Activated naive CD4-positive, alpha-beta T cell treated with anti-CD3 and anti-CD28 coated beads, Interleukin-2, amount 50 U/mL, for 72 hours (primary cell): ENCODE measurements at regions not wholly inside any gene's neighbourhood (a gene's known extent, or its start where the extent isn't known, plus 50 kb on each side); places are given as distances from the start of the nearest gene placed in this dataset.

Experiments used
- ATAC-seq, 2 donors: fragments of 150-1000 bp; cut with Tn5 transposase; 2 replicates each; pipeline ENCODE4 v1.10.0; 2021; ENCODE audit warnings: mild to moderate bottlenecking in 2 of 2, moderate library complexity in 2 of 2
- DNase-seq, 2 donors: peaks; one replicate each; pipeline ENCODE4 v3.0.0; 2021 to 2022; ENCODE audit warnings: low spot score in 2 of 2
- H3K27ac Mint-ChIP-seq, 2 donors: one replicate each; pipeline ENCODE4 v1.8.0; 2022; ENCODE audit warnings: mild to moderate bottlenecking in 2 of 2, mixed read lengths in 2 of 2
- H3K36me3 Mint-ChIP-seq, 2 donors: one replicate each; pipeline ENCODE4 v1.8.0; 2022; ENCODE audit warnings: mixed read lengths in 2 of 2
- H3K9me3 Mint-ChIP-seq, 2 donors: one replicate each; pipeline ENCODE4 v1.8.0; 2022; ENCODE audit warnings: mixed read lengths in 2 of 2

GRCh38 chr3:127431066-127431465, 143.2 kb upstream of the PRR20G start:
- Mint-ChIP-seq H3K27ac (no peak overlapping the region), H3K9me3 (no peaks in the 10 kb centered on the region), H3K36me3 (no peaks in the 10 kb centered on the region)
- DNase-seq (no peak), ATAC-seq (no peak)

GRCh38 chr3:127428344-127428997, 140.6 kb upstream of the PRR20G start:
- H3K36me3 Mint-ChIP-seq = no peaks in the 10 kb centered on the region
- DNase-seq (no peak), ATAC-seq (no peak)
- no peaks in the 10 kb centered on the region for H3K9me3 Mint-ChIP-seq
- no peak overlapping the region for H3K27ac Mint-ChIP-seq

GRCh38 chr3:127427666-127428065, 139.8 kb upstream of the PRR20G start:
- DNase-seq = no peak
- H3K9me3 Mint-ChIP-seq = no peaks in the 10 kb centered on the region
- H3K36me3 Mint-ChIP-seq = no peaks in the 10 kb centered on the region
- ATAC-seq = no peak
- H3K27ac Mint-ChIP-seq = no peak overlapping the region

GRCh38 chr3:127427156-127427555, 139.3 kb upstream of the PRR20G start:
- peak in 1 of 2 donors; percentile 2 for DNase-seq
- Mint-ChIP-seq H3K27ac (no peak overlapping the region), H3K9me3 (no peaks in the 10 kb centered on the region), H3K36me3 (no peaks in the 10 kb centered on the region)
- no peak for ATAC-seq

GRCh38 chr3:127426444-127427153, 138.8 kb upstream of the PRR20G start:
- DNase-seq (peak in 1 of 2 donors; percentile 6), ATAC-seq (no peak)
- Mint-ChIP-seq H3K9me3 (no peaks in the 10 kb centered on the region), H3K27ac (no peak overlapping the region), H3K36me3 (no peaks in the 10 kb centered on the region)

GRCh38 chr3:127425505-127426443, 137.9 kb upstream of the PRR20G start:
- ATAC-seq (no peak), DNase-seq (no peak)
- no peaks in the 10 kb centered on the region for H3K9me3 Mint-ChIP-seq
- H3K27ac Mint-ChIP-seq = no peak overlapping the region
- no peaks in the 10 kb centered on the region for H3K36me3 Mint-ChIP-seq

GRCh38 chr3:127424766-127425504, 137.1 kb upstream of the PRR20G start:
- no peak for DNase-seq
- H3K9me3 Mint-ChIP-seq = no peaks in the 10 kb centered on the region
- no peak overlapping the region for H3K27ac Mint-ChIP-seq
- no peak for ATAC-seq
- no peaks in the 10 kb centered on the region for H3K36me3 Mint-ChIP-seq

- Mint-ChIP-seq H3K9me3 (no peaks in the 10 kb centered on the region), H3K36me3 (no peaks in the 10 kb centered on the region), H3K27ac (no peak overlapping the region)
- ATAC-seq (no peak), DNase-seq (no peak)
Measured at GRCh38 chr3:127423856-127424765, 136.3 kb upstream of the PRR20G start.

GRCh38 chr3:127422663-127423375, 135.0 kb upstream of the PRR20G start:
- ATAC-seq (no peak), DNase-seq (no peak)
- Mint-ChIP-seq H3K36me3 (no peaks in the 10 kb centered on the region), H3K27ac (no peak overlapping the region), H3K9me3 (no peaks in the 10 kb centered on the region)

GRCh38 chr3:127421943-127422662, 134.3 kb upstream of the PRR20G start:
- Mint-ChIP-seq H3K36me3 (no peaks in the 10 kb centered on the region), H3K9me3 (no peaks in the 10 kb centered on the region), H3K27ac (no peak overlapping the region)
- DNase-seq (no peak), ATAC-seq (no peak)

GRCh38 chr3:127420829-127421228, 133.0 kb upstream of the PRR20G start:
- ATAC-seq (no peak), DNase-seq (no peak)
- Mint-ChIP-seq H3K9me3 (no peaks in the 10 kb centered on the region), H3K27ac (no peak overlapping the region), H3K36me3 (no peaks in the 10 kb centered on the region)

GRCh38 chr3:127419641-127420553, 132.1 kb upstream of the PRR20G start:
- H3K36me3 Mint-ChIP-seq = no peaks in the 10 kb centered on the region
- DNase-seq (no peak), ATAC-seq (no peak)
- no peaks in the 10 kb centered on the region for H3K9me3 Mint-ChIP-seq
- H3K27ac Mint-ChIP-seq = no peak overlapping the region

GRCh38 chr3:127419182-127419581, 131.3 kb upstream of the PRR20G start:
- DNase-seq (no peak), ATAC-seq (no peak)
- Mint-ChIP-seq H3K9me3 (no peaks in the 10 kb centered on the region), H3K27ac (no peak overlapping the region), H3K36me3 (no peaks in the 10 kb centered on the region)
